CD14-positive monocyte (primary cell): ENCODE measurements at regions not wholly inside any gene's neighbourhood (a gene's known extent, or its start where the extent isn't known, plus 50 kb on each side); places are given as distances from the start of the nearest gene placed in this dataset.

Experiments used
- DNase-seq, 3 donors: peaks; one replicate each; pipeline ENCODE4 v3.0.0-alpha.2; 2011 to 2022
- H2AFZ ChIP-seq: 2 replicates; pipeline ENCODE4 v1.6.0; 2012; ENCODE audit warnings: mild to moderate bottlenecking, low read depth, low read length, inconsistent platforms; ENCODE audit not compliant: insufficient read depth, poor library complexity, severe bottlenecking
- H3K27ac ChIP-seq, 2 donors: 1 replicate in 1 of 2; 2 replicates in 1 of 2; pipeline ENCODE4 v1.5.1; 2012 to 2013; ENCODE audit warnings: low read length in 2 of 2, control low read depth in 1 of 2, inconsistent platforms in 1 of 2, low read depth in 1 of 2, mild to moderate bottlenecking in 1 of 2
- H3K27me3 ChIP-seq, 2 donors: one replicate each; pipeline versions ENCODE4 v1.6.0 to v1.6.1; 2011 to 2013; ENCODE audit warnings: low read length in 2 of 2; ENCODE audit not compliant: control insufficient read depth in 2 of 2, insufficient read depth in 2 of 2
- H3K36me3 ChIP-seq, 2 donors: replicated peaks in 1 of 2; 1 replicate in 1 of 2; 2 replicates in 1 of 2; pipeline versions ENCODE4 v1.5.1 to v1.6.1; 2012 to 2013; ENCODE audit warnings: low read length in 2 of 2, control low read depth in 1 of 2, inconsistent platforms in 1 of 2, mild to moderate bottlenecking in 1 of 2; ENCODE audit not compliant: insufficient read depth in 2 of 2, control insufficient read depth in 1 of 2
- H3K4me1 ChIP-seq, 2 donors: 1 replicate in 1 of 2; 2 replicates in 1 of 2; pipeline versions ENCODE4 v1.5.1 to v1.6.1; 2012 to 2013; ENCODE audit warnings: low read length in 2 of 2, control low read depth in 1 of 2, inconsistent platforms in 1 of 2, mild to moderate bottlenecking in 1 of 2, moderate library complexity in 1 of 2; ENCODE audit not compliant: insufficient read depth in 2 of 2, control insufficient read depth in 1 of 2
- H3K4me2 ChIP-seq: replicated peaks from 2 replicates; pipeline ENCODE3; 2012; ENCODE audit warnings: low read length, moderate library complexity, mild to moderate bottlenecking; ENCODE audit not compliant: poor library complexity, severe bottlenecking; ENCODE audit errors: extremely low read depth
- H3K4me3 ChIP-seq, 3 experiments: fragments of 200-600 bp in 1 of 3; sonication (generic) in 1 of 3; replicated peaks in 1 of 3; 1 replicate in 2 of 3; 2 replicates in 1 of 3; pipeline ENCODE4 v1.5.1; 2011 to 2013; ENCODE audit warnings: low read length in 3 of 3, mild to moderate bottlenecking in 3 of 3, control low read depth in 2 of 3, low read depth in 2 of 3, inconsistent platforms in 1 of 3, moderate library complexity in 1 of 3
- H3K79me2 ChIP-seq: 2 replicates; pipeline ENCODE4 v1.6.0; 2012; ENCODE audit warnings: mild to moderate bottlenecking, control low read depth, inconsistent platforms, low read length, moderate library complexity; ENCODE audit not compliant: insufficient read depth
- H3K9ac ChIP-seq: 2 replicates; pipeline ENCODE4 v1.6.0; 2017; ENCODE audit warnings: low read length, mild to moderate bottlenecking; ENCODE audit not compliant: insufficient read depth, poor library complexity, severe bottlenecking
- H3K9me3 ChIP-seq, 2 donors: replicated peaks in 1 of 2; 1 replicate in 1 of 2; 2 replicates in 1 of 2; pipeline versions ENCODE4 v1.5.1 to v1.6.1; 2012 to 2013; ENCODE audit warnings: low read length in 2 of 2, control low read depth in 1 of 2; ENCODE audit not compliant: control insufficient read depth in 1 of 2, insufficient read depth in 1 of 2
- H4K20me1 ChIP-seq: 2 replicates; pipeline ENCODE4 v1.6.0; 2012; ENCODE audit warnings: mild to moderate bottlenecking, low read length, control low read depth, moderate library complexity; ENCODE audit not compliant: insufficient read depth
- H3K27ac Mint-ChIP-seq, 7 donors: one replicate each; pipeline ENCODE4 v1.8.0; 2020; ENCODE audit warnings: mild to moderate bottlenecking in 7 of 7, mixed read lengths in 7 of 7, moderate library complexity in 6 of 7, inconsistent platforms in 2 of 7
- H3K27me3 Mint-ChIP-seq, 3 donors: one replicate each; pipeline ENCODE4 v1.8.0; 2021 to 2022; ENCODE audit warnings: low read depth in 3 of 3, mild to moderate bottlenecking in 3 of 3, mixed read lengths in 3 of 3, moderate library complexity in 3 of 3, inconsistent platforms in 1 of 3
- H3K36me3 Mint-ChIP-seq, 2 donors: one replicate each; pipeline ENCODE4 v1.8.0; 2020; ENCODE audit warnings: mixed read lengths in 2 of 2, inconsistent platforms in 1 of 2, mild to moderate bottlenecking in 1 of 2
- H3K4me1 Mint-ChIP-seq: one replicate; pipeline ENCODE4 v1.8.0; 2020; ENCODE audit warnings: mild to moderate bottlenecking, mixed read lengths
- H3K4me3 Mint-ChIP-seq, 2 donors: one replicate each; pipeline ENCODE4 v1.8.0; 2020; ENCODE audit warnings: mild to moderate bottlenecking in 2 of 2, mixed read lengths in 2 of 2, moderate library complexity in 1 of 2
- H3K9me3 Mint-ChIP-seq, 7 donors: one replicate each; pipeline ENCODE4 v1.8.0; 2020 to 2022; ENCODE audit warnings: mixed read lengths in 7 of 7, mild to moderate bottlenecking in 6 of 7, moderate library complexity in 6 of 7, inconsistent platforms in 2 of 7
- WGBS: methylation state at CpG from one replicate; pipeline ENCODE4 v1.1.5; 2013; ENCODE audit warnings: missing lambda C conversion rate; ENCODE audit not compliant: insufficient coverage; 5-methylcytosine and 5-hydroxymethylcytosine counted together
- intact Hi-C, 2 donors: fragments of 100-400 bp; cut with micrococcal nuclease; formaldehyde crosslinking; loops; one replicate each; pipeline versions ENCODE4 v1.15.0 to v1.15.1; 2023
- TF ChIP-seq, protein P1 (sequence below): fragments of 200-600 bp; IDR thresholded peaks from one replicate; pipeline ENCODE4 v1.8.0; 2022; ENCODE audit warnings: antibody characterized with exemption, mild to moderate bottlenecking

DNA sequence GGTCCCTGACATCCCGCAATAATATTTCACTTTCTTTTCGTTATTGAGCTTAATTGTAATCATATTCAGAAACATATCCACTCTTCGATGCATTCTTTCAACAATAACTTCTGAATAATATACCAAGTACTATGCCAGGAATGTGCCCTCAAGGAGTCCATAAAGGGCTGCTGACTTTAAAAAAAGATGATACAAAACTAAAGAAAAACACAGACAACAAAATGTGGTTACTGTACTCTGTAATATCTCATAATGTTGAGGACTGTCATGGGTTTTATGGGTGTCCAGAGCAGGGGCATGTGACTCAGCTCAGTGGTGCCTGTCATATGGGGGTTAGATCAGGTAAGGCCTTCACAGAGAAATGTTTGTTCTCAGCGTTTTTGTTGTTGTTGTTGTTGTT, 73.7 kb downstream of the ARL4A start:
- no peaks in the 10 kb centered on the region for H3K36me3 Mint-ChIP-seq
- H3K9me3 ChIP-seq: no peaks in the 10 kb centered on the region
- no peak overlapping the region for H2AFZ ChIP-seq
- H3K27me3 Mint-ChIP-seq: peaks cover 0 to 3% (median 0%) of the 10 kb centered on the region in 3 donors
- no peaks in the 10 kb centered on the region for H3K36me3 ChIP-seq
- H3K4me3 Mint-ChIP-seq: no peak overlapping the region
- TF ChIP-seq, protein P1, sequence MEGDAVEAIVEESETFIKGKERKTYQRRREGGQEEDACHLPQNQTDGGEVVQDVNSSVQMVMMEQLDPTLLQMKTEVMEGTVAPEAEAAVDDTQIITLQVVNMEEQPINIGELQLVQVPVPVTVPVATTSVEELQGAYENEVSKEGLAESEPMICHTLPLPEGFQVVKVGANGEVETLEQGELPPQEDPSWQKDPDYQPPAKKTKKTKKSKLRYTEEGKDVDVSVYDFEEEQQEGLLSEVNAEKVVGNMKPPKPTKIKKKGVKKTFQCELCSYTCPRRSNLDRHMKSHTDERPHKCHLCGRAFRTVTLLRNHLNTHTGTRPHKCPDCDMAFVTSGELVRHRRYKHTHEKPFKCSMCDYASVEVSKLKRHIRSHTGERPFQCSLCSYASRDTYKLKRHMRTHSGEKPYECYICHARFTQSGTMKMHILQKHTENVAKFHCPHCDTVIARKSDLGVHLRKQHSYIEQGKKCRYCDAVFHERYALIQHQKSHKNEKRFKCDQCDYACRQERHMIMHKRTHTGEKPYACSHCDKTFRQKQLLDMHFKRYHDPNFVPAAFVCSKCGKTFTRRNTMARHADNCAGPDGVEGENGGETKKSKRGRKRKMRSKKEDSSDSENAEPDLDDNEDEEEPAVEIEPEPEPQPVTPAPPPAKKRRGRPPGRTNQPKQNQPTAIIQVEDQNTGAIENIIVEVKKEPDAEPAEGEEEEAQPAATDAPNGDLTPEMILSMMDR: no peak
- H3K4me1 ChIP-seq: no peaks in the 10 kb centered on the region
- no peak overlapping the region for H3K9ac ChIP-seq
- H3K4me3 ChIP-seq: no peak overlapping the region
- H3K27me3 ChIP-seq: no peaks in the 10 kb centered on the region
- no peaks in the 10 kb centered on the region for H4K20me1 ChIP-seq
- no peaks in the 10 kb centered on the region for H3K79me2 ChIP-seq
- no peak overlapping the region for H3K27ac ChIP-seq
- peak overlapping the region in 1 of 7 donors; percentile 8 for H3K27ac Mint-ChIP-seq
- DNase-seq: no peak
- H3K9me3 Mint-ChIP-seq: peaks cover 5 to 15% (median 11%) of the 10 kb centered on the region in 7 donors
- H3K4me2 ChIP-seq: no peak overlapping the region
- no peaks in the 10 kb centered on the region for H3K4me1 Mint-ChIP-seq
- intact Hi-C loops: no loop called here
- 93% methylated on average over 2 of the region's 4 CpGs for WGBS

DNA sequence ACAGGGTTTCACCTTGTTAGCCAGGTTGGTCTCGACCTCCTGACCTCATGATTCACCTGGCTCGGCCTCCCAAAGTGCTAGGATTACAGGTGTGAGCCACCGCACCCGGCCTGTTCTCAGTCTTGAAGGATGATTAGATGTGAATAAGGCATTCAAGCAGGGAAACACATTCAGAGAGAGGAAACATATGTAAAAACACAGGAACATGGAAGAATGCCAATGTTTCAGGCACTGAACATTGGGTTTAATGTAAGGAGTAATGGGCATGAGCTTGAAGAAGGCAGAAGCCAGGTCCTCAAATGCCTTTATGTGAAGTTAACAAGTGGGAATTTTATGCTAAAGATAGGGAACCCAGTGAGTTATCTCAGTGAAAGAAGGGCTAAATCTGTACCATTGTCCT, 74.3 kb downstream of the ARL4A start:
- Histone ChIP-seq H3K4me3 (no peak overlapping the region), H3K27ac (no peak overlapping the region), H4K20me1 (no peaks in the 10 kb centered on the region), H3K4me2 (no peak overlapping the region), H2AFZ (no peak overlapping the region), H3K9me3 (no peaks in the 10 kb centered on the region), H3K79me2 (no peaks in the 10 kb centered on the region), H3K9ac (no peak overlapping the region), H3K27me3 (no peaks in the 10 kb centered on the region), H3K36me3 (no peaks in the 10 kb centered on the region), H3K4me1 (no peaks in the 10 kb centered on the region)
- Mint-ChIP-seq H3K36me3 (no peaks in the 10 kb centered on the region), H3K27me3 (peaks cover 0 to 3% (median 0%) of the 10 kb centered on the region in 3 donors), H3K4me3 (no peak overlapping the region), H3K9me3 (peaks cover 5 to 16% (median 11%) of the 10 kb centered on the region in 7 donors), H3K27ac (no peak overlapping the region), H3K4me1 (no peaks in the 10 kb centered on the region)
- TF ChIP-seq, protein P1: no peak
- intact Hi-C loops: no loop called here
- no peak for DNase-seq
- 84% methylated on average over 4 of the region's 4 CpGs for WGBS
